NCI-H524 treated with DMSO at 0.1 percent for 48 hours (cell line): ENCODE measurements at regions not wholly inside any gene's neighbourhood (a gene's known extent, or its start where the extent isn't known, plus 50 kb on each side); places are given as distances from the start of the nearest gene placed in this dataset.

Experiments
- DNase-seq: peaks from one replicate; lab custom pipeline; 2025; lab: John Stamatoyannopoulos, UW

GRCh38 chr13:39159846-39160370 is 121.7 kb downstream of the NHLRC3 start:
- no peak for DNase-seq

DNA sequence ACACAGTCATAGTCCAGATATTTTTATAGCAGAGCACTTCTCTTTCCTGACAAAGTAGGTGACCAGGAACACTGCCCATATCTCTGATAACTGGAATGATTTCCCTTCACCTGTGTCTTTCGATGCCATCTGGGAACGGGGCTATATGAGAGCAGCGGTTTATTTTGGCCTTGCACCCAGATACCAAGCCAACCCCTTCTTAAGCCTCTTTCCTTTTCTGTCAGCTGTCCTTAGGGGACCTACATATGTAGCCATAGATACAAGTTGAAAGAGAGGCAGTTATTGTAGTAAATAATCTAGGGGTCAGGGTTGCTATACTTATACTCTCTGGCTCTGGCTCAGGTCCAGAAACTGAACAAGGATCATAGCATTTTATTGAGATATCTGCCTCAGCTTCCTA is 128.8 kb downstream of the NHLRC3 start:
- no peak for DNase-seq

DNA sequence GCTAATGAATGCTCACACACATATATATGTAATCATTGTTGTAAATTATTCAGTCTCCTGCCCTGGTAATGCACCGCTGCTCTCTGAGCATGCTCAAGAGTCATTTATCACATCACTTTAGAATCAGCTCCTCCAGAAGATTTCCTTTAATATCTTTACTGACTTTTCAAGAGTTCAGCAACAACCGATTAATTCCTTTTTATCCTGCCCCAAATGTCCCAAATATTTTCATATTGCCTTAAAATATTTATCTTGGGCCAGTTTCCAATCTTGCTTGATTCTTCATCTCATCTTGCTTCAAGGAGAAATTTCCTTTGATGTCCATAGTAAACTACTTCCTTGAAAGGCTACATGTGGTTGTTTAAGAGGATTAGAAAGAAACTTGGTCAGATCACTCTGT is 132.5 kb downstream of the NHLRC3 start:
- no peak for DNase-seq

- no peak for DNase-seq
Measured at GRCh38 chr13:39185326-39185725, 147.1 kb downstream of the NHLRC3 start.

DNA sequence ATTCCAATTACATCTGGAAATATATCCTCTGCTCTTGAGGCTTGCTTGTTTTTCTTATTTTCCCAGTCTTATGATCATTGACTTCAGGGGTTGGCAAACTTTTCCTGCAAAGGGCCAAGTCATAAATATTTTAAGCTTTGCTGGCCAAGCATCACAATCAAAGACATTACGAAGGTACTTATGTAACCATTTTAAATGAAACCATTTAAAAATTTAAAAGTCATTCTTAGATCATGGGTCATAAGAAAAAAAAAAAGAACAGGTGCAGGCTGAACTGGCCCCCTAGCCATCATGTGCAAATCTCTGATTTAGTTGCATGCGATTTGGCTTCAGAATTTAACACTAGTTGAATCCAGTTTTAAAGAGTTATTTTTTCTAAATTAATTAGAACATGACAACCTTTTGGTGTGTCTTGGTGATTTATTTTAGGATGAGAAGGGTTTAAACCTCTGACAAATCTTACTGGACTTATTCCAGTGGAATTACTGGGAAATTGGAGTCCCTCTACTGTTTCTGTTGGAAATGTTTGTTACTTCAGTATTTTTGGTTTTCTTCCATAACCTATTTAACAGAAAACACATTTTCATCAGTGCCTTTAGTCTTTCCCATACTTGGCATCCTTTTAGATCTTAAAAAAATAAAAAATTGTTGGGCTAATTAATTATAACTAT is 148.1 kb downstream of the NHLRC3 start:
- DNase-seq: no peak

DNA sequence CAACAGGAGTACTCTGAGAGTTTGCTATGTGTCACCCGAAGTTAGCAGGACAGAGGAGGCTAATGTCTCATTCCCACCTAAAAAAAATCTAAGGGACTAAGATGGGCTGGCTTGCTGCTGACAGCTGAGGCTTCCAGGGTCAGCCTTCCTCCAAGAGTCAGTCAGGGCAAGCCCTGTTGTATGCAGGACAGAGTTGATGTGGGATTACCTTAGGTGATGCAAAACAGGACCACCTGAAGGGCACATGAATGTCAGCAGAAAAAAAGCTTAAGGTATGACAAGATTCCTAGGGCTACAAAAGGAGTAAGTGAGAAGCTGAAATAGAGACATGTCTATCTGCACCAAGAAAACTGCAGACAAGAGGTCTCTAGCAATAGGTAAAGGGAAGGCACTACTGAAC is 151.5 kb downstream of the NHLRC3 start:
- DNase-seq: no peak

DNA sequence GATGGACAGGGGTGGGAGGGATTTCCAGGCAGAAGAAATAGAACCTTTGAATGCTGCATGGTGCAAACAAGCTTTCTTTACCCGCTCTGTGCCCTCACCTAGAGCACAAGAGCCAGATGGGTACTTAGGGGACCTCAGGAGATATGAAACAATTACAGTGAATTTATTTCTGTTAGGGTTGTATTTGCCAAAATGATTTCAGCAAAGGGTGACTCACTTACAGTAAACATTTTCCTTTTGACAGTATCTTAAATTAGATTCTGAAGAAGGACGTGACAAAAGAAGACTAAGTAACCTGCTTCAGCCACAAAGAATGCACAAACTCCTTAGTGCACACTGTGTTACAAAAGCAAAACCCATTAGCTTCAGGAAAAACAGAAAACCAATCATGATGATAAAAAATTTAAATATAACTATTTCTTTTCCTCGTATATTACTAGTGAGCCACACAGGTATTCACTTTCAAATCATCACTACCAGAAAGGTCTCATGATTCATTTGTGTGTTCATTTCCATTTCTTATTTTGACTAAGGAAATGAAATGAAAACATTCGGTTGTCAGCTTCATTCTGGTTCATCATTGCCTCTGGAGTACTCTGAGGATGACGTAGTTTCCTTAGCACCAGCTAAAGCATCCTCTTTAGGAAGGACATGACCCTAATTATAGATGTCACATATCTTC is 158.8 kb downstream of the NHLRC3 start:
- DNase-seq: no peak

DNA sequence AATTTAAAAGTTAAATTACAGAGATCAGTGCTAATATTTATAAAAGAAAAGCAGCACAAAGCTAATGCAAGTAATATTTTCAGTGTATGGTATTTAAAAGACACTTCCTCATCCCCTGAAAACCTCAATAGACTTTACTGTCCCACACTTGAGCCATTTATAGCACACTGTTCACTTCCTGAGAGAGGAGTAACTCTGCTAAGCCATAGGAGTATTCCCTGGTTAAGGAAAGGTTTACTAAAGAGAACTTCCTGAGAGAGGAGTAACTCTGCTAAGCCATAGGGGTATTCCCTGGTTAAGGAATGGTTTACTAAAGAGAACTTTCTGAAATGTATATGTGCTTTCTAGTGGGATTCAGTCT is 159.4 kb downstream of the NHLRC3 start:
- no peak for DNase-seq

- DNase-seq: no peak
Measured at GRCh38 chr13:39200249-39200910, 162.1 kb downstream of the NHLRC3 start.

DNA sequence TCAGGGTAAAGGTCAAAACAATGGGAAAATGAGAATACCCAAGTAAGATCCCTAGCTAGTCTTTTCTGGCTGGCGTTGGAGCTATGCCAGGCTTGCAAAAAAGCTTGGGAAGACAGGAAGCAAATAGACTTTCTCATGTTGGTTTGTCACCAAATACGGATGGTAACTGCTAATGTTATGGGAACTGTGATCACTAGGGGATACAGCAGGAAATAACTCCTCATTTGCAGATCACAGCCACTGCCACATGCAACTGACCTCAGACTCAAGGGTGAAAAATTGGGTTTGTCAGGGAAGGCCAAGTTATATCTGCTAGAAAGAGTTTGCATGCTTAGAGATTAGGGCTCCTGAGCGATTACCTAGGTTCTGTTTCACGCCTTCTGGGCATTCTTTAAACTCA is 162.9 kb downstream of the NHLRC3 start:
- DNase-seq: no peak

DNA sequence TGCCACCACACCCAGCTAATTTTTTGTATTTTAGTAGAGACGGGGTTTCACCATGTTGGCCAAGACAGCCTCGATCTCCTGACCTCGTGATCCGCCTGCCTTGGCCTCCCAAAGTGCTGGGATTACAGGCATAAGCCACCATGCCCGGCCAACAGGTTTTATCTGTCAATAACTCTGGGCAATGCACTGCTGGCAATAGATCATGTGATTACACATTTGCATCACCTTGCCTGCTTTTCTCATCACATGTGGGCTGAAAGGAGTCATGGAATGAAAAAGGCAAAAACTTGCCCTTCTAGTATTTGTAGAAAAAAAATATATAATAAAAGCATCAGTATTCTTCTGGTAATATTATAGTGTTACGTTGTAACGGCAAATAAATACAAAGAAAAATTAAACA is 164.5 kb downstream of the NHLRC3 start:
- DNase-seq: no peak

DNA sequence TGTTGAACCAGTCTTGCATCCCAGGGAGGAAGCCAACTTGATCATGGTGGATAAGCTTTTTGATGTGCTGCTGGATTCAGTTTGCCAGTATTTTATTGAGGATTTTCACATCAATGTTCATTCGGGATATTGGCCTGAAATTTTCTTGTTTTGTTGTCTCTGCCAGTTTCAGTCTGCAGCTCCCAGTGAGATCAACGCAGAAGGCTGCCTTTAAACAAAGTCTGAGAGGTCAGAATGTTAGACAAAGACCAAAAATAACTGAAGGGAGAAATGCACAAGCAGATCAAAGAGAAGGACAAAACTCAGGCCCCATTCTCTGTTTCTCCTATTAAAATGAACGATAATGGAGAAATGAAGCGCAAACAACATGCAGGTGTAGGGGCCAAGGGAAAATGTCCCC is 170.4 kb downstream of the NHLRC3 start:
- no peak for DNase-seq

- no peak for DNase-seq
Measured at GRCh38 chr13:39209731-39210531, 171.7 kb downstream of the NHLRC3 start.

- no peak for DNase-seq
Measured at GRCh38 chr13:39210961-39211534, 172.8 kb downstream of the NHLRC3 start.

- DNase-seq: no peak
Measured at GRCh38 chr13:39215971-39216370, 177.7 kb downstream of the NHLRC3 start.

- DNase-seq: no peak
Measured at GRCh38 chr13:39217471-39217870, 179.2 kb downstream of the NHLRC3 start.

- no peak for DNase-seq
Measured at GRCh38 chr13:39224671-39225240, 186.5 kb downstream of the NHLRC3 start.

DNA sequence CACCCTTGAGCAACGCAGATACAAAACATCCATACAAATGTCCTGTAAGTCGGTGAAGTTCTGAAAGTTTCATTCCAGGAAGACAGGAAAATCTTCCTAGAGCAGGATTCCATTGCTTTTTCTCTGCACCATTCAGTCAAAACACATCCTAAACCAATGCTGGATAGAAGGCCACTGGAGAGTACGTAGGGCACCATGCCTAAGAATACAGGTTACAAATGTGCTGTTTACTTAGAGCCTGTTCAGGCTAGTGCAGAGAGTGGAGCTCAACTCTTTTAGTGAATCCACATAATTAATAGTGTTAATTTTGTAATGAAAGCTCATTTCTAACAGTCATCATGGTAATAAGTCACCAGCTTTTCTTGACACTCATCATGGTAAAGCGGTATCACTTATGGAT is 187.6 kb downstream of the NHLRC3 start:
- DNase-seq: no peak

DNA sequence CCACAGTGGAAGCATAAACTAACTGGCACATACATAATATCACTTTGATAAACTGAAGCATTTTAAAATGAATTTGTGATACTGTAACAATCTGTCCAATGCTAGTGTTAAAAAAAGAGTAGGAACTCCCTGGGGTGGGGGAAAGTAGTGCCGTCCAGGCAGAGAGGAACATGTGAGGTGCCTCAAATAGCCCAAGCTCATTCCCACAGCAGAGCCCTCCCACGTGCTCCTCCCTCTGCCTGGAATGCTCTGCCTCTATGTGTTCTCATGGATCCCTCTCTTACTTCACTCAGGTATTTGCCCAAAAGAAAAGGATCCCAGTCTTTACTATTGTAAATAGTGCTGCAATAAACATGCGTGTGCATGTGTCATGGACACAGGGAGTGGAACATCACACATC is 188.1 kb downstream of the NHLRC3 start:
- DNase-seq: no peak

DNA sequence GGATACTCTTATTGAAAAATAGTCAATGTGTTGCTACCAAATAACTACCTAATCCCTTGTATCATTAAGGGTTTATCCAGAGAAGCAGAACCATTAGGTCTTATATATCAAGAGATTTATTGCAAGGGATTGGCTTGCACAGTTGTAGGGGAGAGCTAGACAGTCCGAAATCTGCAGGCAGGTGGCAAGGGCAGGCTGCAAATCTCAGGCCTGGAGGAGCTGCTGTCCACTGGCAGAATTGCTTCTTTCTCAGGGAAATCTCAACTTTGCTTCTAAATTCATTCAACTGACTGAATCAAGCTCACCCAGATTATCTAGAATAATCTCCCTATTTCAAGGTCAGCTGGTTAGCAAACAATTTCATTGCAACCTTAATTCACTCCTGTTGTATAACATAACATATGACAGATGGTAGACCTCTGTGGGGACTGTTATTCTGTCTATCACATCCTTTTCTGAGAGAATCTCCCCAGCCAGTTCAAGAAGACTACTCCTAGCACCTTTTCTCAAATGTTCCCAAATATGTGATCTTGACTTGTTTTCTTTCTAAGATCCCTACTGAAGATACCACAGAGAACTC is 194.2 kb downstream of the NHLRC3 start:
- DNase-seq: no peak

DNA sequence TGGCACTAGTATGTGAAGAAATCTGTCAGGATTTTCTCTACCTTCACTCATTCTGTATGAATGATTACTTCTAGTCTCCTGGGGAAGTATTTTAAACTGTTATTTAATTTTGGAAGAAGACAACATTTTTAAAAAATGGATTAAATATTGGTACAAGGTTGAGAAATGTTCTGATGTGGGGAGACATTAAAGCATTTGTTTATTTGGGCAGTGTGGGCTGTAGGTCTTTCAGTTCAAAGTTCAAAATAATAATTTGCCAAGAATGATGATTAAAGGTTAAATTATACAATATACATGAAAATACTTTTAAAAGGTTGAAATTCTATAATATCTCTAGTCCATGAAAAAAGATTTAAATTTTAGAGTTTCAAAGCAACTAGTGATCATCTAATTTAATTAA is 194.7 kb downstream of the NHLRC3 start:
- DNase-seq: no peak
